ENCODE measurements at regions not wholly inside any gene's neighbourhood (a gene's known extent, or its start where the extent isn't known, plus 50 kb on each side); places are given as distances from the start of the nearest gene placed in this dataset.
A peak's percentile ranks its signal among the peaks of the same experiment; 100 is the strongest.

DNA sequence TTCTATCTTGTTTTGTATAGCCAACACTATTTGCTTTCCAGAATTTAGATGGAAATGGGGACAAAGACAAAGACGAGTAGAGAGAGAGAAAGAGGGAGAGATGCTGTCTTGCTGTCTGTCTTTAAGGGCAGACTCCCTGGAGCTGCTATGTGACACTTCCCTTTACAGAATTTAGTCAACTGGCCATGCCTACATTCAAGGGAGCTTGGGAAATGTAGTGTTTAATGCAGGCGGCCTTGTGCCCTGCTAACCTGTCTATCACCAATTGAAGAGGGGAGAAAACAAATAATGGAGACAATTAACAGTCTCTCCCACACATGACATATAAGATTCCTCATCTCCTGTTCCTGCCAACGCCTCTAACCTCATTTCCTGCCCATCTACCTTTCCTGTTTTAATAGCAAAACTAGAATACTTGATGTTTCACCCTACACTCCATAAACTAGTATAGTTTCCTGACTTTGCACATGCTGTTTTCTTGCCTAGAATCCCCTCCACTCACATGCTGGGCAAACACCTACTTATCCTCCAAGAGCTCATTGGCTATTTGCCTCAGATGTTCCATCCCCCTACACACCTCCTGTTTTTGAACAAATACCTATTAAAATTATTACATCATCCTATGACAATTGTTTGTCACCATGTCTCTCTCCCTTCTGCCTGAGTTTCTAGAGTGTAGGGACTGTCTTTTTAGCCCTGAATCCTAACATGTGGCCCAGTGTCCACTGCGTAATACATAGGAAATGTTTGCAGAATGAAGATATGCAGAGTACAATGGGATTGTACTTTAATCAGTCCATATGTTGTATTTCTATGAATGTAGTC lies 117.2 kb downstream of the SLC25A24 start:
- DNase-seq (ENCODE audit: low read depth in 2 of 2, low spot score in 1 of 2) = no peak

DNA sequence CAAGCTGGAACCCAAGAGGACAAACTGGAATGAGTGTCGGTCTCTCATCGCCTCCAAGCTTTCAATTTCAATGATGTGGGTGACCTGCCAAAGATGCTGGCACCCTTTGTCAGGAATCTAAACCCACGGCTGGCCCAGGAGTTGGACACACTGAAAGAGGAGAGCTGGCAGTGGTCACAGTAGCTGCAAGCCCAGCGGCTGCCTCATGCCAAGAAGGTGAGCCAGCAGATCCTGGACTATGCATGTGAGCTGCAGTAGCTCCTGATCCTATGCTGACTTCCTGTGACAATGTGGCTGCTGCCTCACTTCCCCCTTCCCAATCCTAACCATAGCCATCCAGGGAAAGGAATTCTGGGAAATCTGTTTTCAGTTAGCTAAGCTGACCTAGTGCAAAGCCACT lies 117.0 kb upstream of the VAV3 start:
- DNase-seq (ENCODE audit: low read depth in 2 of 2, low spot score in 1 of 2) = no peak

GRCh38 chr1:108080448-108080847 lies 115.5 kb upstream of the VAV3 start:
- no peak for DNase-seq (ENCODE audit: low read depth in 2 of 2, low spot score in 1 of 2)

GRCh38 chr1:108079440-108080025 lies 114.6 kb upstream of the VAV3 start:
- peak in 1 of 2 donors; percentile 5 for DNase-seq (ENCODE audit: low read depth in 2 of 2, low spot score in 1 of 2)

- DNase-seq (ENCODE audit: low read depth in 2 of 2, low spot score in 1 of 2) = no peak
Observed at GRCh38 chr1:108077991-108078390, 113.0 kb upstream of the VAV3 start.

GRCh38 chr1:108075055-108075454 lies 110.1 kb upstream of the VAV3 start:
- DNase-seq (ENCODE audit: low read depth in 2 of 2, low spot score in 1 of 2) = no peak

DNA sequence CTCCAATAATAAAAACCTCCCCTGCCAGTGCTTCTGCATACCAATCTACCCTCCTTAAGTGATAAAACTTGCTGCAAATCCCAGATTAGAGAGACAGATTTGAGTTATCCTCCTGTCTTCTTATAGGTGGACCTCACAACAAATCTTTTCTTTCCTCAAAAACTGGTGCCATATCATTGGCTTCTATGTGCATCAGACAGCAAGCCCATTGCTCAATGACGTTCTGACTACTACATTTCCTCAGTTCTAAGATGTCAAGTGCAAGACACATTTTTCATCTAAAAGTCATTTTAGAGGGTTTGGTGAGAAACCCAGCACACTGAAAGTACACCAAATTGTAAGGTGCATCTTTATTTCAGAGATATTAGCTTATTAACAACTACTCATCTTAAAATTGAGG lies 107.8 kb upstream of the VAV3 start:
- no peak for DNase-seq (ENCODE audit: low read depth in 2 of 2, low spot score in 1 of 2)

- DNase-seq (ENCODE audit: low read depth in 2 of 2, low spot score in 1 of 2) = no peak
Observed at GRCh38 chr1:108072212-108072611, 107.2 kb upstream of the VAV3 start.

- DNase-seq (ENCODE audit: low read depth in 2 of 2, low spot score in 1 of 2) = no peak
Observed at GRCh38 chr1:108071601-108072000, 106.6 kb upstream of the VAV3 start.

DNA sequence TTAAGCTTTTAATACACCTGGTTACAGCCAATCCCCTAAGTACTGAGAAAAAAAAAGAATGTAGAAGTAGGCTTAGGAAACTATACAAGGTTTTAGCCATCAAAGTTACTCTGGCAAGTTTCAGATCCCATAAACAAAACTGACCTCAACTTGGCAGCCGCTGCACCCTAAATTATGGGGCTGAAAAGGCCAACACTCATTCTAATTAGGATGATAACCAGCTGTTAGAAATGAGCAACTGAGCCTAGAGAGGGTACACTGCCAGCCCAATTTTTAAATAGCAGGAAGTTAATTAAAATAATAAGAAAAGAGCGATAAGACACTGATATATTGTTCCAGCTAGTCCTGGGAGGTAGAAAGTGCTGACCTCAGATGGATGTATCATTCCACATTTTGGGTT lies 105.7 kb upstream of the VAV3 start:
- DNase-seq (ENCODE audit: low read depth in 2 of 2, low spot score in 1 of 2) = no peak

GRCh38 chr1:108067884-108068540 lies 103.0 kb upstream of the VAV3 start:
- DNase-seq (ENCODE audit: low read depth in 2 of 2, low spot score in 1 of 2) = no peak

DNA sequence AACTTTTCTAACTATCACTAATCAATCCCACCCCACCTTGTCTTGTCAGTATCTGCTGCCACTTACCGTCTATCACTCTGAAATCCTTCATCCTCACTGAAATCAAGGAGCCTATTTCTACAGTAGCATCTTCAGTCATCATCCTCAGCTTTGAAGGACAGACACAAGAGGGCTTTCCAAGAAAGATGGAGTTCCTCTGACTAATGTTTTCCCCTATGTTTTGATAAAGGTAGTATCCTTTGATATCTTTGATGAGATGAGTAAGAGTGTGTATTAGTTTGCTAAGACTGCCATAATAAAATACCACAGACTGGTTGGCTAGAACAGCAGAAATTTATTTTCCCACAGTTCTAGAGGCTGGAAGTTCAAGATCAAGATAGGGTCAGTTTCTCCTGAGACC lies 101.8 kb upstream of the VAV3 start:
- no peak for DNase-seq (ENCODE audit: low read depth in 2 of 2, low spot score in 1 of 2)

- DNase-seq (ENCODE audit: low read depth in 2 of 2, low spot score in 1 of 2) = no peak
Observed at GRCh38 chr1:108064255-108064654, 99.3 kb upstream of the VAV3 start.

- DNase-seq (ENCODE audit: low read depth in 2 of 2, low spot score in 1 of 2) = no peak
Observed at GRCh38 chr1:108063703-108064102, 98.7 kb upstream of the VAV3 start.

GRCh38 chr1:108059945-108060344 lies 95.0 kb upstream of the VAV3 start:
- no peak for DNase-seq (ENCODE audit: low read depth in 2 of 2, low spot score in 1 of 2)

DNA sequence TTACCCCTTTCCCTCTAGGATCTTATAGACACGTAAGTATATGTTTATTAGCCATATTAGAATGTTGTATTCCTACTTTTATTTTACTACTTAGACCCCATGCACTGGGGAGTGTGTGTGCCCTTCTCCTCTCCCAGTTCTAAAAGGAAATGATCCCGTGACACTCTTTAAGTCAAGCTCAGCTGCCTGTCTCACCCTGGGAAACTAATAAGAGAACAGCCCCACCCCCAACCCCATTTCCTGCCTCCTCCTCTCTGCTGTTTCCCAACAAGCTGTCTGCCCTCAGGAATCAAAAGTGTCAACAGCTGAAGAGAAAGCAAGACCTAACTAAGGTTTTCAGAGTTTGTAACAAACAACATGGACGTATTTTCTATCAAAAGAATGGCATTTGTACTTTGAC lies 92.6 kb upstream of the VAV3 start:
- no peak for DNase-seq (ENCODE audit: low read depth in 2 of 2, low spot score in 1 of 2)

GRCh38 chr1:108056436-108056990 lies 91.5 kb upstream of the VAV3 start:
- no peak for DNase-seq (ENCODE audit: low read depth in 2 of 2, low spot score in 1 of 2)

GRCh38 chr1:108055387-108055786 lies 90.4 kb upstream of the VAV3 start:
- no peak for DNase-seq (ENCODE audit: low read depth in 2 of 2, low spot score in 1 of 2)

DNA sequence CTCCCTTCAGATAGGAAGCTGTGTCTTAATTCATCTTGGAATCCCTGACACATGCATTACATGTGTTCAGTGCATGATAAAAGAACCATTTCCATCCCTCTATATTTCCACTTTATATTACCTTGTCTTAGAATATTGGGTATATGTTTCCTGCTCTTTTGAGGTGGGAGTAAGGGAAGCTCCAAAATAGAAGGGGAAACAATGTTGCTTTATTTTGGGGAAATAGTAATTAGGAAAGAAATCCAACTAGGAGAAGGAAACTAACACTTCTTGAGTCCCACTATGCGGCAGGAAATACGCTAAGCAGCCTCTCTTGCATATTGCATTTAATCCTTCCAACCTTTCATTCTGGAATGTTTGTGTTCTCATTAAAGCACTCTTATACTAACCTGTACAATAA lies 89.4 kb upstream of the VAV3 start:
- no peak for DNase-seq (ENCODE audit: low read depth in 2 of 2, low spot score in 1 of 2)

DNA sequence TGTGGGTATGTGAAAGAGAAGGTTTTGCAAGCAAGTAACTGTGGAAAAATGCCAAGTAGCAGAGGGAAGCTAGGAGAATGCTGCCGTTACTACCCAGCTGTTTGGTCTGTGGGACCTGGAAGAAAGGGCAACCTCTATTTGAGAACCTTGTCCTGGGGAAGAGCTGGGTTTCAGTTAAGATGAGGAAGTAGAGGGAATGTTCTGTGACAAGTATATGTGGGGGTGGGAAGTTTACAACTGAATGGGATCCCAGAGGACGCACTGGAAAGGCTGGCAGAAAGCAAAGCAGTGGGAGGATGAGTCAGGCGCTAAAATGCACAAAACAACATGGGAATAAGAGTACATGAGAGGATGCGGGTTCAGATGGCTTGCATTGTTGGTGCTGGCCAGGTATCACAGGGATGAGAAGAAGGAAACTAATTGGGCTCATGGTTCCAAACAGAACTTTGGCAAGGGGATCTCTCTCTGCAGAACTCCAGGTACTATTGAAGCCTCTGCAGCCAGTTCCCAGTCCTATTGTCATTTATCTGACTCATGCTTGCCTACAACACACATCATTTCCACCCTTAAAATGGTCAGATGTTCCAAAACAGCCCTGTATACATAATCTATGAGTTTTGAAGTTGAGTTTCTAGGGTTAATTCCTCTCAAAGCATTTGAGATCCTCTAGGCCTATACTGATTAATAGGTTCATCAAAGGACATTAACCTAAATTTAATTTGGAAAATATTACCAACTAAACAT lies 88.5 kb upstream of the VAV3 start:
- no peak for DNase-seq (ENCODE audit: low read depth in 2 of 2, low spot score in 1 of 2)

DNA sequence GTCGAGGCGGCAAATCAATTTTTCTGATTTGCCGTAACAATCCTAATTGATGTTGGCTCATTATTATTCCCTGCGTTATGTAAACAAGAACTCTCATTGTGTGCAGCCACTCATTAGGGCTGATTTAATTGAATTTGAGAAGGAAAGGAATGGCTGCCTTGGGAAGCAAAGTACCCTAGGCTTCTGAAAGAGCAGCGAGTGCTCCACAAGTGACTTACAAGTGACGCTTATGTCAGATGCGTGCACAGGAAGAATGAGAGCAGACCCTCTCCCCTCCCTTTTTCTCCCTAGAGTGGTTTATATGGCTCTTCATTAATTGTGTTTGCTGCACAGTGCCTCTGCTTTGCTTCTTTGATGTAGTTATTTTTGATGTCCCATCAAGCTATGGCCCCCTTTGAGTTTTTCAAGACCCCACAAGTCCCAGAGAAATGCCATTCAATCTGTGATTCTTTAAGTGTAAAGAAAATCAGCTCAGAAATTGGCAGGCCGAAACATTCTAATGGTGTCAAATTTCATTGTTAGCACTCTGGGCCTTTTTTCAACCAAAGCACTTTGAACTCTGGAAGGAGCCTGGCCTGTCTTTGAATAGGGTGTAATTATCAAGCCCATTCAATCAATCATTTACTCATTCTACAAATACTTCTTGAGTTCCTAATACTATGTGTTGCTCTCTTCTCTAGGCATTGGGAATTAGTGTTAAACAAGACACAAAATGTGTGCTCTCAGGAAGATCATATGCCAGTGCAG lies 86.8 kb upstream of the VAV3 start:
- no peak for DNase-seq (ENCODE audit: low read depth in 2 of 2, low spot score in 1 of 2)
